Renal pelvis (tissue), 1 donor: ENCODE measurements at regions not wholly inside any gene's neighbourhood (a gene's known extent, or its start where the extent isn't known, plus 50 kb on each side); places are given as distances from the start of the nearest gene placed in this dataset.
A peak's percentile ranks its signal among the peaks of the same experiment; 100 is the strongest.
"Not testable (repeated sequence)": the region's sequence is repeated elsewhere in the genome, so short reads cannot be mapped to it uniquely, and the experiment has no call there.

Experiments
- DNase-seq: peaks from one replicate; pipeline ENCODE4 v3.0.0-alpha.2; 2013

DNA sequence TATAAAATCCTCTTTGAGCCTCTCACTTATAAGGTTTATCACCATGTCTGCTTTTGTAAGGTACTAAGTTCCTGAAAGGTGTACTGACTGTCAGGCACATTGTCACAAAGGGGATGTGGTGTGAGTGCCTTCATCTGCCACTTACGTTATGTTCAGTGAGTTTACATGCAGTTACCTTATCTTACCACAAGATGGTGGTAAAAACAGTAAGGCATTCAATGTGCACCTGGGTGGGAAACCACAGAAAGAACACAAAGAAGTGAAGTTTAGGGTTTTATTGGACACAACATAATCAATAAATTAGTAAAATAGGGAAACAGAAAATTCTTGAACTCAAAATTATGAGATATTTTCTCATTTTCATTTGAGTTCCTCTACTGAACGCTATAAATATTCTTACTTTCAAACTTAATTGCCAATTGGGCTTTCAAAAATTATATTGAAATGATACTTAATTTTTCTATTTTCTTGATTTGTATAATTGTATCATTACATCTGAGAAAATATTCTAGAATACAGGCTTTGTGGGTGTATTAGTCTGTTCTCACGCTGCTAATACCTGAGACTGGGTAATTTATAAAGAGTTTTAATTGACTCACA, 650.8 kb downstream of the PCDH7 start:
- peak; percentile 36 for DNase-seq

DNA sequence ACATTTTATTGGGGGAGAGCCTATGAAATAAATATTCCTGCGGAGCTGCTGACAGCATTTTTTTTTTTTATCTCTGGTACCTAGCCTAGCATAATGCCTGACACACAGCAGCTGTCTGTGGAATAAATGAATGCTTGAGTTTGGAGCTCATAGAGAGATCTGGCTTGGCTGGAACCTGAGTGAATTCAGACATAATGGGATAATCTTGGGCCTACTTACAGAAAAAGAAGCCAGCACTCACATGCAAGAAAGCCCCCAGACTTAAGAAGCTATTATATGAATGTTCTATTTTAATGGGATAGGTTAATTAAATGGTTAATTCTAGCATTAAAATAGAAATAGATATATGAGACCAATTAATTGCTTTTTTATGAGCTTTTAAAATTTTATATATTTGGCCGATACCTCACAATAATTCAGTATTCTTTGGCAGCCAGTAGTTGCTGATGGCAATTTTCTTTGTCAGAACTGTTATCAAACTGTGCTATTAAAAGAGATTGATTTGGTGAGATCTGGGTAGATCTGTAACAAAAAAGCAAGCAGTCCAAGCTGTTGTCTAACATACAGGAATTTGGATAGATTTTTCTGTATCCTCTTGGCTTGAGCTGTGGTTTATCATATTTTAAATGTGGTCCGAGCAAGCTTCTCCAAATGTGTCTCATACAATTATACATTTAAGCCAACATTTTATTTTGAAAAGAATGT, 654.2 kb downstream of the PCDH7 start:
- DNase-seq, result peak; percentile 19

- no peak for DNase-seq
These were observed 655.8 kb downstream of the PCDH7 start for GRCh38 chr4:31375936-31376335.

DNA sequence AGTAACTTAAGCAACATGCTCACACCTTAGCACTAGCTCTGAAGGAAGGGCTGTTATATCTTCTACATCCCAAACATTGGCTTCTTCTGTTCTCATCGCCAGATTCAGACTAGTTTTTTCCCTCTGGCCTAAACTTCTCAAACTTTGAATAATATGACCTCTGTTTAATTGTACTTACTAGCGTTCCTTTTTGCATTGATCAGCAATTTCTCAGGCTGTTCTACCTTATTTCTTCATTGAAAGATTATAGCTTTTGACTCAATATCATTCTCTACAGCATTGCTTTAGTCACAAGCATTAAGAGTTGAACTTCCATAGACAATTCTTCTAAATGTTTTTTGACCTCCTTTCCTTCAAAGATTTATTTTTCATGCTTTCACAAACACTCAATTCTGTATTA, 659.2 kb downstream of the PCDH7 start:
- no peak for DNase-seq

DNA sequence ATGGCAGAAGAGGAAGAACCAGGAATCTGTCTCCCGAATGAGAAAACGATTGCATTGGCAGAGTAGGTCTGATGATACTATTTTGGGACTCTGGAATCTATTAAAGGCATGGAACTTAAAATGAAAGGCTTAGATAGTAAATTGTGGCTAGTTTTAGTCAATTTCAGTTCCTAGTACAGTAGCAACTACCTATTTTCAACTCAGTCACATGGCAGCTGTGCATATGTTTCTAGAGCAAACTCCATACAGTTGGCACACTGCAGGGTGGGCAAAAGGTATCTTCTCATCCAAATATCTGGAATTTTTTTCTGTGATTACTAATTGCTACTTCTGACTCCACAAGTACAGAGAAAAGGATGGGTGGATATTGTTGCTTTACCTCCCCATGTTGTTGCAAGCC, 663.6 kb downstream of the PCDH7 start:
- no peak for DNase-seq

GRCh38 chr4:31390849-31391248, 670.7 kb downstream of the PCDH7 start:
- no peak for DNase-seq

DNA sequence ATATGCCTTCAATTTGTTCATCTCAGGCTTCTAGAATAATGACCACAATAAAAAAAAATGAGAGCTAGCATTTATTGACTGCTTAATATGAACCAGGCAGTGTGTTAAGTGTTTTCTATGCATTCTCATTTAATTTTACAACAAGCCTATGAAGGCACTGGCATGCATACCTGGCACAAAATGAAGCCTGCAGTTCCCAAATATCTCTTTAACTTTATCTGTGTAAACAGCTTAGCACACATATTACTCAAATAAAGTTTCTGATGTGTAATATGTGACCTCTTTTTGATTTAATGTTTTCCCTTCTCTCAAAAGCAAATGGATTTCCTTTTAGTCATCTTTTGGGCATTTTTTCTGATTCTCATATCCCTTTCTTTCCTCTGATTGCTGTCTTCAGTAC, 671.8 kb downstream of the PCDH7 start:
- no peak for DNase-seq

- DNase-seq, result no peak
These were observed 672.8 kb downstream of the PCDH7 start for GRCh38 chr4:31392923-31393322.

- DNase-seq, result no peak
These were observed 688.0 kb downstream of the PCDH7 start for GRCh38 chr4:31408121-31408520.

DNA sequence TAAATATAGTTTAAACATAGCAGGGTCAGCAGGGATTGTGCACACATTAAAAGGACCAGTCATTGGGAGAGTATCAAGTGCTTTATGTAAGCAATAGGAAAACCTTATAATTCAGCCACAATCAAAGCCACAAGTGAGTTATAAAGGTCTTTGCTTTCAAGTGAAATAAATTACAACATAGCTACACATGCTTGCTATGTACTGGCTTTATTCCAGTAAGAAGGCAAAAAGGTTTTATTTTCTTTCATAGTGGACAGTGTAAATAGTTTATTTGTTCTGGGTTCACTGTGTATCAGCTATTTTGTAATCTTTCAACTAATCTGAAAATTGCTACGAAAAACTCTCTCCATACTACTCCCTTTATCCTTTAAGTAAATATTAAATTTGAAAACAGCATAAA, 691.4 kb downstream of the PCDH7 start:
- no peak for DNase-seq

DNA sequence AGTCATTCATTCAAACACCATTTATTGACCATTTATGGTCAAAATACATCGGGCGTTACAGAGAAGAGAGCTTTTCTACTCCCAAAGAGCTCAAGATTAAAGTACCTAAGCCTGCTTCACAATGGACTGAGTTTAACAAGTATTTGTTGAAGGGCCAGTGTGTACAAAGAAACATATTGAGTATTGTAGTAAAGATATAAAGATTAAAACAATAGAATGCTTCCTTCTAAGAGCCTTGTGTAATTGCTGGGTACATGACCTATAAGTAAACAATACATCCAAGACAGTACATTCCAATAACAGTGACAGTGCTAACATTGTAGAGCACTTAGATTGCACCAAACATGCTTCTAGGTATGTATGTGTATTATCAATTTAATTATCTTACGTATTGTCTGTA, 695.5 kb downstream of the PCDH7 start:
- no peak for DNase-seq

GRCh38 chr4:31416498-31416897, 696.3 kb downstream of the PCDH7 start:
- no peak for DNase-seq

GRCh38 chr4:31417040-31417439, 696.9 kb downstream of the PCDH7 start:
- no peak for DNase-seq

- no peak for DNase-seq
These were observed 701.8 kb downstream of the PCDH7 start for GRCh38 chr4:31422006-31422405.

DNA sequence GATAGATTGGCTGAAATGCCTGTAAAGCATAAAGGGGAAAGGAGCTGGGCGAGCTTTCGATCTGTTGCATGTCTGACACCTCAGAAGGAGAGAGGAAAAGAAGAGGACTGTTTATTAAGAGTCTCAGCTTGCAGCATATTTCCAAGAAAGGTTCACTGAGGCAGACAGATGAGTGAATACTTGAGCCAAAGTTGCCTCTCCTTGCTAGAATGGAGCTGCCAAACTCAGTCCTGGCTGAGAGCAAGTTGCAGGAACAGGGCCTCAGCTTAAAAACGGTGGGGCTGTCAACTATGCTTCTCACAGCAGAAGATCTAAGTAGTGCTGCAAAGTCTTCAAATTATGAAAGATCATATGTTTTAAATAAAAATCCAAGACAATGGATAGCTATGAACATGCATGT, 707.5 kb downstream of the PCDH7 start:
- no peak for DNase-seq

DNA sequence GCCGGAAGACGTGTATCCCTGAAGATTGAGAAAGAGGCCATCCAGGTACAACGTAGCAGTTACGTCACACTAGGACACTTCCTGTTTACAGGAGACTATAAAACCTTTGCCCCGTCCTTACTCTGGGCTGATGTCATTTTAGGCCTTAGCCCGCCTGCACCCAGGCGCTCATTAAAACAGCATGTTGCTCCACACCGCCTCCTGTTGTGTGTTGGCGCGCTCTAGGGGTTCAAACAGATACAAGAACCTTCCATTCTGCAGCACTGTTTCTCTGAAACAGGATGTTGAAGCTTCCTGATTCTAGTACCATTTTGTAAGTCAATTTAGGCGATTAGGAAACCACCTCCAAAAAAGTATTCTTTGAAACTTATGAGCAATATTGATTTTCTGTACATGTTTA, 722.1 kb downstream of the PCDH7 start:
- DNase-seq, result no peak

DNA sequence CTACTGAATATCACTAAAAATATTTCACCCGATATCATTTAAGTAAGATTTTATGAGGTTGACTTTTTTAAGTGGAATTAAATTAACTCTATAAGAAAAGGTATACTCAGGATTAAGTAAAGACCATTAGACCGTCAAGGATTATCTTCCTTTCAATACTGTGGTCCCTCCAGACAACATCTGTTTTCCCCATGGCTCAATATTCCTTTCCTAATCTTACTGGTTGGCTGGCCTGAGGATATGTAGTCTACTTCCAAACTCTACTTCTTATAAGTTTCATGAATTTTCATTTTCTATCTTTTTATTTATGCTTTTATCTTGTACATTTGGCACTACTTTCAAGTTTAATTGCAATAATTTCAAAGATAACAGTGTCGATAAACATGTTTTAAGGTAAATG, 725.4 kb downstream of the PCDH7 start:
- DNase-seq, result no peak

DNA sequence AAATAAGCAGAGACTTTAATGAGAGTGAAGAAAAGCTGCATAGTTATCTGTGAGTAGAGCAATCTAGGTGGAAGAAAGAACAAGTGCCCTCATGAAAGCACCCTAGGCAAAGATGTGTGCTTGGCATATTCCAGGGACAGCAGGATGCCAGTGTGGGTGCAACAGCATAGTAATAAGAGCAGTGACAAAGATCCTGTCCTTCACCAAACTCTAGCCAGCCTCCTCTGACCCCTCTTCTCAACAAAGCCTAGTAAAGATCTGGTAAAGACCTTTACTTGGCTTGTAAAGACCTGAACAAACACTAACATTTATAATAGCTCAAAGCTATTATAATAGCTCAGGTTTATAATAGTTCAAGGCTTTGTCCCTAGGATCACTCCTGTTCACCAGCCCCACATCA, 735.4 kb downstream of the PCDH7 start:
- no peak for DNase-seq

DNA sequence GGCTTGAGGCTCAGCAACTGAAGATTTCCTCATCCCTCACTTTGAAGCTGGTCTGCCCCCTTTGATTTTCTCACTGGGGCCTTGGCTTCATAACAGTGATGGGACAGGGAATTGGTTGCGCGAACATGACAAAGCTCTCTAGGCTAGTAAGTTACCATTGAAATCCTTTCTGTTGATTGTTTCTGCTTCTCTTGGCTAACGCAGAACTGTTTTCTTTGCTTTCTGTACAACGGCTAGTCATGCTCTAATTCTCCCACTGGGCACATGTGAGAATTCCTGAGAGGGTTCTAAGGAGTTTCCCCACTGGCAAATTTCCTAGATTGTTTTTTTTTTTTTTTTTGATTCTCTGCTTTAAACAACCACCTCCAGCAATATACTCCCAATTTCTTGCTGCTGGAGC, 738.6 kb downstream of the PCDH7 start:
- DNase-seq, result no peak

DNA sequence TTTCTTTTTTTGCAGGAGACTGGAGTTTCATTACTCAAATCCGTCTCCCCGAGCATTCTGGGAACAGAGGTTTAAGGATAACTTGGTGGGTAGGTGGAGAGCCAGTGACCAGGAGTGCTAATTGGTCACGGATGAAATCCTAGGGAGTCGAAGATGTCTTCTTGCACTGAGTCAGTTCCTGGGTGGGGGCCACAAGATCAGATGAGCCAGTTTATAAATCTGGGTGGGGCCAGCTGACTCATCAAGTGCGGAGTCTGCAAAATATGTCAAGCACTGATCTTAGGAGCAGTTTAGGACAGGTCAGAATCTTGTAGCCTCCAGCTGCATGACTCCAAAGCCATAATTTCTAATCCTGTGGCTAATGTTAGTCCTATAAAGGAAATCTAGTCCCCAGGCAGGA, 741.3 kb downstream of the PCDH7 start:
- no peak for DNase-seq

DNA sequence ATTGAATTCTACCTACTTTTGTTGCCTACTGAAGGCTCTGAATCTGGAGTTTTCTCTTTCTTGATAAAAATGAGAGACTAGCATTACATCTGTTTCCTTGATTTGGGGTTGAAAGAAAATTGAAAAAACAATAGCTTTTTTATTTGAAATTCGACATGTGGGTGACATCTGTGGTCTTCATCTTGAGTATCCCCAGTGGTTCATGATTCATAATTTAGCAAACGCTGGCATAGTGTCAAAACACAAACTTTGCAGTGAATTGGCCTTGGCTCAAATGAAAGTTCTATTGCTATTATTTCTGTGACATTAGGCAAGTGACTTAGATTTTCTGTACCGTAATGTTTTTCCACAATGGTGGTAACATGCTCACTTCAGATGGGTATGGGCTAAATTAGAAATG, 747.6 kb downstream of the PCDH7 start:
- no peak for DNase-seq

- DNase-seq, result no peak
These were observed 754.1 kb downstream of the PCDH7 start for GRCh38 chr4:31474221-31474620.

DNA sequence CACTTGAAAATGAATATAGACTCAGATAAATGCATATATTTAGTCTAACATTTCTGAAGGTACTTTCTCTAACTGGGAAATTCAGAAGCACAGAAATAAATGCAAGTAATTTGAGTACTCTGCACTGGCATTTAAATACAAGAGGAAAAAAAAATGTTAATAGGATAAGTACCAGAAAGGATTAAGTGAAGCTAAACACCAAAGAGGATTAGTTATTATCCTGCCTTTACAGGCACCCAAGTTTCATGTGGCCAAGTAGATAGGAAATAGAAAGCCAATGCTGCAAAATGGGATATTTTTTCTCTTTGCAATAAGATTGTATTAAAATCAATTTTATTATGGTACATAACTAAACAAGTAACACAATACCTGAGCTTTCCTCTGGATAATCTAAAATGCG, 762.5 kb downstream of the PCDH7 start:
- no peak for DNase-seq

GRCh38 chr4:31499216-31499615, 779.0 kb downstream of the PCDH7 start:
- not testable (repeated sequence) for DNase-seq
